HG02870 (cell line): ENCODE measurements at regions not wholly inside any gene's neighbourhood (a gene's known extent, or its start where the extent isn't known, plus 50 kb on each side); places are given as distances from the start of the nearest gene placed in this dataset.

ENCODE experiments used
- ATAC-seq: cut with Tn5 transposase; IDR thresholded peaks from one replicate; pipeline ENCODE4 v1.9.1; 2021; ENCODE audit warnings: mild to moderate bottlenecking, moderate library complexity; ENCODE audit not compliant: unreplicated experiment

GRCh38 chr16:73298562-73298961, 250.6 kb upstream of the ZFHX3 start:
- no peak for ATAC-seq

DNA sequence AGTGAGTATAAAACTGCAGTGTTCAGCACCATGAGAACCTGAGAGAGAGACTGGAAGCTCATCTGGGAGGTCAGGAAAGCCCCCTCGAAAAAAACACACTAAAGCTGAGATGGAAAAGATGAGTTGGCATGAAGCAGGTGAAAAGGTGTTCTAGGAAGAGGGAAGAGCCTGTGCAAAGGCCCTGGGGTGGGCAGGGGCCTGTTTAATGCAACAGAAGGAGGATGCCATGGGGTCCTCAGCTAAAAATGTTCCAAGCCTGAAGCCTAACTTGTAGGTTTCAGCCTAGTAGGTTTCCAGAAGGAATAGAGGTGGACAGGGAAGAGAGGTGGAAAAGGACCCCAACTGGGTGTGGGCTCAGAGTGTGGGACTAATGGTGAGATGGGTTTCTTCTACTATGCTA, 242.3 kb upstream of the ZFHX3 start:
- ATAC-seq: no peak

GRCh38 chr16:73289232-73289631, 241.3 kb upstream of the ZFHX3 start:
- peak; percentile 93 for ATAC-seq

GRCh38 chr16:73288520-73288919, 240.6 kb upstream of the ZFHX3 start:
- ATAC-seq: no peak

DNA sequence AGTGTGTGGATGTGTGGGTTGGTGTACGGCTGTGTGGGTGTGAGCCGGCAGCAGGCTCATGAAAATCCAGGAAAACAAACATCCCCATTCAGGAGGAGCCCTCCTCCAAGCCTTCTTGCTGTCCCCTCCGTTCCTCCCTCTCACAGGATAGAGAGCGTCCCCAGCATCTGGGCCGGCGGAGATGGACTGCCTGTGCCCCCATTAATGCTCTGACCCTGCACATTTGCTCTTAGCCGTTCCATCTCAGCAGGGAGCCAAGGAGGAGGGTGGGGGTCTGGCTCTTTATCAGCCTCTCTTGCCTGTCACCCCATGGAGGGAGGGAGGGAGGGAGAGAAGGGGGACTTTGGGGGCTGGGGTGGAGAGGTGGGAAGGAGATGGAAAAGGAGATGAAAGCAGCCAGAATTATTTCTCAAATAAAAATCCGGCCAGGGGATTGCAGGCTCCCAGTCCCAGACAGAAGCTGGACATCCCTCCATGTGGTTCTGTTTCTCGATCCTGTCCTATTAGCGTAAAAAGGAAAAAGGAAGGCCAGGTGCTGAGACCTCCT, 240.0 kb upstream of the ZFHX3 start:
- ATAC-seq: no peak

DNA sequence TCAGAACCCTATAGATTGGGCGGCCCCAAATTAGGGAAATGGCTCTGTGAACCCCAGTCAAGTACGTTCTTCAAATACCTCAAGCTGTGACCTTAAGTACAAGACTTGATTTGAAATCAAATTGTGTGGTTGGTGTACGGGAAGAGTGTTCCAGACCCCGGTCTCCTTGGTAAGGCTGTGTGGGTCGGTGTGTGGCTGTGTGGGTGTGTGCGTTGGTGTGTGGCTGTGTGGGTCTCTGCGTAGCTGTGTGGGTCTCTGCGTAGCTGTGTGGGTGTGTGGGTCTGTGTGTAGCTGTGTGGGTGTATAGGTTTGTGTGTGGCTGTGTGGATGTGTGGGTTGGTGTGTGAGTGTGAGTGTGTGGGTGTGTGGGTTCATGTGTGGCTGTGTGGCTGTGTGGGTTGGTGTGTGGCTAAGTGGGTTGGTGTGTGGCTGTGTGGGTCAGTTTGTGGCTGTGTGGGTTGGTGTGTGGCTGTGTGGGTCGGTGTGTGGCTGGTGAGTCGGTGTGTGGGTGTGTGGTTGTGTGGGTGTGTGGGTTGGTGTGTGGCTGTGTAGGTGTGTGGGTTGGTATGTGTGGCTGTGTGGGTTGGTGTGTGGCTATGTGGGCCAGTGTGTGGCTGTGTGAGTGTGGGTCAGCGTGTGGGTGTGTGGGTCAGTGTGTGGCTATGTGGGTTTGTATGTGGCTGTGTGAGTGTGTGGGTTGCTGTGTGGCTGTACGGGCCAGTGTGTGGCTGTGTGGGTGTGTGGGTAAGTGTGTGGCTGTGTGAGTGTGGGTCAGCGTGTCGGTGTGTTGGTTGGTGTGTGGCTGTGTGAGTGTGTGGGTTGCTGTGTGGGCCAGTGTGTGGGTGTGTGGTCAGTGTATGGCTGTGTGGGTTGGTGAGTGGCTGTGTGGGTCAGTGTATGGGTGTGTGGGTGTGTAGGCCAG, 238.7 kb upstream of the ZFHX3 start:
- no peak for ATAC-seq

GRCh38 chr16:73285436-73286201, 237.7 kb upstream of the ZFHX3 start:
- no peak for ATAC-seq

DNA sequence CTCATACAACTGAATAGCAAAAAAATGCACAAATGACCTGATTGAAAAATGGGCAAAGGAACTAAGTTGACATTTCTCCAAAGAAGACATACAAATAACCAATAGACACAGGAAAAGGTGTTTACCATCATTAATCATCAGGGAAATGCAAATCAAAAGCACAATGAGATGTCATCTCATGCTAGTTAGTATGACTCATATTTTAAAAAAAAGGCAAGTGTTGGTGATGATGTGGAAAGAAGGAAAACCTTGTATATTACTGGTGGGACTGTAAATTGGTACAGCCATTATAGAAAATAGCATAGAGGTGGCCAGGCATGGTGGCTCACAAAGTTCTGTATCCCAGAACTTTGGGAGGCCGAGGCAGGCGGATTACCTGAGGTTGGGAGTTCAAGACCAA, 232.5 kb upstream of the ZFHX3 start:
- ATAC-seq: no peak

GRCh38 chr16:73279451-73279850, 231.5 kb upstream of the ZFHX3 start:
- no peak for ATAC-seq

GRCh38 chr16:73277071-73277470, 229.1 kb upstream of the ZFHX3 start:
- no peak for ATAC-seq

DNA sequence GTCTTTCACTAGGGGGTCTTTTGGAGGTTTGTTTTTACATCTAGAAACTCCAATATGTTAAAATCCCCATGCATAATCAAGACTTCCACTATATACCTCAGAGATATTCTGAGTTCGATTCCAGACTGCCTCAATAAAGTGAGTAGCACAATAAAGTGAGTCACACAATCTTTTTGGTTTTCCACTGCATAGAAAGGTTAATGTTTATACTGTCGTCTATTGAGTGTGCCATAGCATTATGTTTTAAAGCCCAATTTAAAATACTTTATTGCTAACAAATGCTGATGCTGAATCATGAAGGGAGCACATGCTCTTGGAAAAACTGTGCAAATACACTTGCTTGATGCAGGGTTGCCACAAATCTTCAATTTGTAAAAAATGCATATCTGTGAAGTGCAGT, 227.5 kb upstream of the ZFHX3 start:
- no peak for ATAC-seq

DNA sequence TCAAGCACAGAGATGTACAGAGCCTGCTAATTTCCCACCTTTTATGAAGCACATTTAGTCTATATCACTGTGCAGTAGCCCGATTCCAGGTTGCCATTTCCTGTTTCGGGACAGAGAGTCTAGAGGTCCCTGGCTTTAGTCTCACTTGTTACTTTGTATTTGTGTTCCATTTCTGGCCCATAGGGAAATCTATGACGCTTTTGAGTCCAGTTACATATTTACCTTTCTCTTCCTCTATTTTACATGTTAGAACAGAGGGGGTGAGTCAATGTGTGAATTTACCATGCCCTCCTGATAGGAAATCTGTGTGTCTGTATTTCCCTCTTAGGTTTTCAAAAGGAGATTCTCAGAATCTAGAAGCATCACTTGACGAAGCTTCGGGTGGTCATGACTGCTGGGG, 227.1 kb upstream of the ZFHX3 start:
- no peak for ATAC-seq

DNA sequence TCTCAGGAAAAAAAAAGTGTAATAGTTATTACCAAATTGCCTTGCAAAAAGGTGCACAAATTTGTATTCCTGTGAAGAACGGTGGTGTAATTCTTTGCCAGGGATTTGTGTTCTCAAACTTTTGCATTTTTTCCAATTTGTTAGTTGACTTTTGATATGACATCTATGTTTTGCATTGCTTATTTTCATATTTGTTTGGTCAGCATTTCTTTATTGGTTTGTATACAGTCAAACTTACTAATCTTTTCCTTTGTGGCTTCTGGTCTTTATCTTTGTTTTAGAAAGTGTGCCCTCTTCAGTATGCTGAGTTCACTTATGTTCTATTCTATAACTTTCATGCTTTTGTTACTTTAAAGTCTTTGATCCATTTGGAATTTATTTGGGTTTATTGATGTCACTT, 226.2 kb upstream of the ZFHX3 start:
- ATAC-seq: no peak

DNA sequence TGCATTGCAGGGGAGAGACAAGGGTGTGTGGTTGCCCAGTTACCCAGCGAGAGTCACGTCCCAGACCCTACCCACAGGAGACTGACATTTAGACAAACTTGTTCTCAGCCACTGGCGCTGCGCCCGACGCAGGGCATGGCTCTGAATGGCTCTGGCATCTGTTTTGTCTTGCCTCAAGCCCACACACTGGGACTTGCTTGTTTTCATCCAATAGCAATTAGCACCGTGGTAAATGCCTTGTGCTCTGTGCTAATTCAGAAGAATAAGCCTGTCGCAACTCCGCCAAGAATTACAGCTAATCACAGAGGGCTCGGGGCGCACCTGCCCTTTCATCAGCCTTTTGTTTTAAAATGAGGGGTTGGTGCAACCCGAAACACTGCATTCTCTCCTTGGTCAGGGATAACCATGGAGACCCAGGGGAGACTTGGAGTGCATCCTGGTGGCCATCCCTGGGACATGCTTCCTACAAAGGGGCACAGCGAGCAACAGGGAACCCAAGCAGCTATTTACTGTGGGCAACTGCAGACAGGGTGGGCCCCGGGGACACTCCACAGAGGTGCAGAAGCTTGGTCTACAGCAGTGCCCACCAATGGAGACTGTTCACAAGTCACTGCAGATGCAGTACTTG, 220.6 kb upstream of the ZFHX3 start:
- no peak for ATAC-seq

DNA sequence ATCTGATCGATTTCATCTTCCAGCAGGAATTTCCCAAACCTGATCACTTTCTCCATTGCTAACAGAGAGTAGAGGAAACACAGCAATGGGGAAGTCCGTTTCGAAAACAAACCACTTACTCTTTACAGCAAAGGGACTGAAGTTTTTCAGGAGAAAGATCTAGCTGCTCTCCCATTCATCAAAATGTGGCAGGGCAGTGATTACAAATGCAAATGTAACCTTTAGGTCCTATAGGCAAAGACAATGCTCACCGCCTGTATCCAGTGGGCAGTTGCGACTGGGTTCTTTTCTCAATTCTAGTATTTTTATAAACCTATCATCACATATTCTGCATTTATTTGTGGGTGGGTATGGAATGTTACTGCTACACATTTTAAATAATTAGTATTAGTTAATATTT, 218.0 kb upstream of the ZFHX3 start:
- no peak for ATAC-seq

DNA sequence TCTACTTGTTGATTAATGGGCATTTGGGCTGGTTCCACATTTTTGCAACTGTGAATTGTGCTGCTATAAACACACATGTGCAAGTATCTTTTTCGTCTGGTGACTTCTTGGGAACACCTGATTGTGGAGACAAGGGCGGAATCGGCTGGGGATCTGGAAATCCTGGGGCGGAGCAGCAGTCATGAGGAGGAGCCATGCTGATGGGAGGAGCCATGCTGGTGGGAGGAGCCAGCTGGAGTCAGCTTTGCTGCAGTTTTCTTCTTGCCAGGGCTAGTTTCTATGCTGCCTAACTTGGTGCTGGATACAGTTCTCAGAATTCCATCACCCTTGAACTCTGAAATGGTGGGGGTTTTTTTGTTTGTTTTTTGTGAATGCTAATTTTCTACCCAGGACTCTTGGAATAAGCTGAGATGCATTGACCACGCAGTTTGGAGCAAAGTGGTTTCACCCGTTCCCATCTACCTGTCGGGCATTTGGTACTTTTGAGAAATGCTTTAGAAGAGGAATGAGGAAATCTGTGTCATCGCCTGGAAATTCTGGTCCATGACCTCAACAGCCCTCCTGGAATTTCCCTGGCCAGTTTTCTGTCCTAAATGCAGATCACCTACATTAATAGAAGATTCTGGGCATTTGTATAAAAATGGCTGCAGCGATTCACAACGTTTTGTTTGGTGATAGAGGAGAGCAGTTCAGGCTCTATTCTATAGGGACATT, 217.4 kb upstream of the ZFHX3 start:
- no peak for ATAC-seq

- ATAC-seq: no peak
These were observed 215.0 kb upstream of the ZFHX3 start for GRCh38 chr16:73262931-73263330.

DNA sequence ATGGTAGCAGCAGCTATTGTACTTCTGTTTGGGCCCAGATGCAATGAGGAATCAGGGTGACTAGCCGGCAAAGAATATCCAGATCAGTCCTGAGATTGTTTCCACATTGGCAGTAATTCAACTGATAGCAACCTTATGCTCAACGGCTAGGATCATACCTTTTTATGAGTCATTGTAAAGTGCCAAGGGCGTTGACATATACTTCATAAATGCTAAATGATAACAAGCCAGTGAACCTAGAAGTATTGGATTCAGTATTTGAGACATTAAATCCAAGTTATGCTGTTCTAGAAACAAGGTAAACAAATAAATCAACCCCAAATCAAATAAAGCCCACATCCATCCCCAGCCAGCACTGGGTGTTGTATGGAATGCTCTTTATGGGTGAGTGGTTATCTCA, 207.1 kb upstream of the ZFHX3 start:
- ATAC-seq: no peak

- ATAC-seq: no peak
These were observed 206.1 kb upstream of the ZFHX3 start for GRCh38 chr16:73253922-73254480.

DNA sequence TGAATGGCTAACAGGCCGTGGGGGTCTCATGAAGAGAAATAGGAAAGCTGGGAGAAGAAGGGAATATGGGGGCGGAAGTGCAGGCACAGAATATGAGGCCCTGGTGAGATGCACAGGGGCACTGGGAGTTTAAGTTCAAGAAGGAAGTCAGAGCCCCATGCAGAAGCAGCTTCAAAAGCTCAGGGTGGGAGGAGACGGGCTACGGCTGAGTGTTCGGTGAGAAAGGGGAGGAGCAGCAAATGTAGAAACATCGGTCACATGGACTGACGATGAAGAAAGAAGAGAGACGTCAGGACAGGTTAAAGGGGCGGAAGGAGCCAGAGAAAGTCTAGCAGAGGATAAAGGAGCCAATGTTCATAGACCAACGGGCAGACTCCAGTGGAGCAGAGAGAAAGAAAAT, 204.5 kb upstream of the ZFHX3 start:
- ATAC-seq: no peak
